CD1c-positive myeloid dendritic cell (primary cell): ENCODE measurements at regions not wholly inside any gene's neighbourhood (a gene's known extent, or its start where the extent isn't known, plus 50 kb on each side); places are given as distances from the start of the nearest gene placed in this dataset.

Source experiments
- DNase-seq: peaks from one replicate; pipeline ENCODE4 v3.0.0-alpha.2; 2016; ENCODE audit errors: extremely low spot score

DNA sequence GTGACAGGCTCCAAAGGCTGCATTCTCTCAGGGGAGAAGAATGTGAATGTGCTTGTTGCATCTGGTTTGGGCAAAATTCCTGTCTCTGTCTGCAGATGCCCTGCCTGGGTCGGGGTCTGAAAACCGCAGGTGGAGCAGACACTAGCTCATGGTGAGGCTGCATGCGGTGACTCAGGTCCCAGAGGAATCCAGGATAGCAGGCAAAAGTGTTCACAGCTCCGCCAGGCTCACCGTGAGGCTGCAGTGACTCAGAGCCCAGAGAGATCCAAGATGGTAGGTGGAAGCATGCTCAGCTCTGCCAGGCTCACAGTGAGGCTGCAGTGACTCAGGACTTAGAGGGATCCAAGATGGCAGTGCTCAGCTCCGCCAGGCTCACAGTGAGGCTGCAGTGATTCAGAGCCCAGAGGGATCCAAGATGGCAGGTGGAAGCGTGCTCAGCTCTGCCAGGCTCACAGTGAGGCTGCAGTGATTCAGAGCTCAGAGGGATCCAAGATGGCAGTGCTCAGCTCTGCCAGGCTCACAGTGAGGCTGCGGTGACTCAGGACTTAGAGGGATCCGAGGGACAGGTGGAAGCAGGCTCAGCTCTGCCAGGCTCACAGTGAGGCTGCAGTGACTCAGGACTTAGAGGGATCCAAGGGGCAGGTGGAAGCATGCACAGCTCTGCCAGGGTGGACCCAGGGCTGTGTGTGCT, 200.5 kb downstream of the ACKR3 start:
- no peak for DNase-seq

DNA sequence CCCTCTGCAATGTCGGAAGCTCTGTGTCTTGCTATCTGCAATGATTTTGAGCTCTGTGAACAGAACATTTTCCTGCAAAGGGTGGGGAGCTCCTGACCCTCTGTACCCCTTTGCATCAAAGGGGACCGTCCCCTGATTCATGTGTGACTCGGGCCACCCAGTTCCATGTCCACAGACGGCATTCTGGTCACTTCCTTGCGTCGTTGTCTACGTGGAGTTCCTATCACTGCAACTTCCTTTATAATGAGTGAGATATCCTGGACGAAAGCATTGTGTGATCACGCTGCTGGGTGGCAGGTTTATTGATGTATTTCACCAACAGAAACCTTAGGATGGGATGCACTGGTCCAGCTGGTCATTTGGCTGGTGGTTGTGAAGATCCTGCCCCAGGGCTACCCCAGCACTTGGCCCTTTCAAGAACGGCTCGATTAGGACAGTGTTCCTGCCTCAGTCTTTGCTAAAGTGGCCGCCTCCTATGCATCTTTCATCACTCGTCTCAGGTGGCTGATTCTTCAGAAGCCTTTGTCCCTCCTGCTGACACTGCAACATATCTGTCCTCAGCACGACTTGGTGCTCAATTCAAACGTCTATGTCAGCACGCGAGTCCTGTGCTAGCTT, 202.7 kb downstream of the ACKR3 start:
- DNase-seq: no peak

DNA sequence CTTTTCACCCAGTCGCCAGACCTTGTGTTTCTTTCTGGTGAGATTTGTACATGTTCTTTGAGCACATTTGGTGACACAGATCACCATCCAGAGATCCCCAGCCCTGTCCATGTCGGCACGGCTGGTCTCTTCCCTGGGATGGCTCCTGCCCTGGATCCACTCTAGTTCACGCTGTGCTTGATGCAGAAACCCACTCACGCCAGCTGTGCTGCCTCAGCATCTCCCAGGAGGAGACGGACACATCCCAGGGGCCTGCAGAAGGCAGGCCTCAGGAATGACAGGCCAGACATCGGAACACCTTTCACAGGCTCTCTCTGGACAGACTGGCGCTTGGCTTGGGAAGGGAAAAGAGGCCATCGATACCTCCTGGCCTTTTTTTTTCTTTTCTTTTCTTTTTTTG, 203.6 kb downstream of the ACKR3 start:
- DNase-seq: no peak

DNA sequence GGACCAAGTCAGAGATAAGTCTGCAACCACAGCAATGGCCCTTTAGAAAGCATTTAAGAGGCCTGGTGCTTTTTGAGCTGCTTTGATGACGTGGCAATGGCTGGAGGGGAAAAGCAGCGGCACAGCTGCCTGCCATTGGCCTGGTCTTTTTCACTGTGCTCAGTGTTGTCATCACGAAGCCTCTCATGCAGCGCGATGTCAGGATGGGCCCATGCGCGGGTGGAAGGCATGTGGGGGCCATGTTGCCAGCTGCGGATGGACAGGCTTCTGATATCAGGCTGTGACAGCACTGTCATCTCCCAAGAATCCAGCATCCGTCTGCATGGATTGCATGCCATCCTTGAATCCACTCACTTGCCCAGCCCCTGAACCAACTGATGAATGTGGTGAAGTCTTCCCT, 204.5 kb downstream of the ACKR3 start:
- DNase-seq: no peak

DNA sequence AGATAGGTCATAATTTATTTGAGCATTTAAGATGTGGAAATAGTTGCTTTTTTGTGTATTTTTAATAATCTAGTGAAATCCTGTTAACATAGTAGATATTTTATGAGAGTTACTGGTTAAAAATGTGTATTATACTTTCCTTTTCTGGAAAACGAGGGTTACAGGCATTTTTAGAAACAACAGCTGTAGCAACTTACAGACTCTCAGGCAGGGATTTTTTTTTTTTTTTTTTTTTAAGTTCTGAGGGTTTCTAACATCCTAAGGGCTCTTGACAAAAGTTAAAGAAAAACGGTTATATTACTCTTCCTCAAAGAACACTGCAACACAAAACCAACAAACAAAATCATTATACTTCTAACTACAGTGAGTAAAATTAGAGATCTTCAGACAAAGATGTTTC, 205.9 kb downstream of the ACKR3 start:
- DNase-seq: no peak

DNA sequence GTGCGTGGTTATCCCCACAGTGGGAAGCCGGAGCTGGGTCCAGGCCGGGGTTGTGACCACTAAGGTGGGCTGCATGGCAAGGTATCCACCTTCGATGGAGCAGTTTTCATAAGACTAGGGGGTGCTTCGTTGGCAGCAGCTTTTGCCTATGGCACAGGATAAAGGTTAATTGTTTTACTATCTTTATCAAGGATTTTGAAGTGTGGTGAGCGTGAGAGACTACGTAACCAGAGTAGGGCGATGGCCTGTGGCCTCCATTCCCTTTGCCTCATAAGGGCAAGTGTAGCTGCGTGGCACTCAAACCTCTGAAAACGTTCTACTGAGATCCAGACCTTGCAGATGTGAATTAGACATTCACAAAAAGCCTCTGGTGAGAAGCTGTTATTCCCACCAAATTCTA, 206.6 kb downstream of the ACKR3 start:
- DNase-seq: no peak

DNA sequence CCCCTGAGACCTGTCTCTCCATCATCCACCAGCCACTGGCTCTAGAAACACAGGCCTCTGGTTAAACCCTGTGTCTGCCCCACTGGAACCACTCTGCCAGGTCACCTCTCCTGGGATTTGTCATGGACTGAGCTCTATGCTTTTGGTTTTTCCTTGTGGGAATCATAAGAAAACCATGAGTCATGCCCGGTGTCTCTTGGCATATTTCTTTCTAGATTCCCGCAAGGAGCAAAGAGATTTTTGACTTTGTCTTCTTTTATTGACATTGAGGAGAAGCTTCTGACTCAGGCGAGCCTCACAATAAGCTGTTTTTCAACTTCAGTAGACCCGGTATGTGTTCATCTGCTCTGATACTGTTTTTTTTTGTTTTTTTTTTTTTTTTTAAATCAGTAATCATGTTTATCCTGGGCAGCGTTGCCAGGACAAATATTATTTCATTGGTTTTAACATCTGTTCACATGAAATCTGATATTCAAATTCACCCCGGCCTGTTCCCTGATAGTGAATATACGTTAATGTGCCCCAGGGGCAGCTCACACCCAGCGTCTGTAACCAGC, 207.1 kb downstream of the ACKR3 start:
- DNase-seq: no peak

DNA sequence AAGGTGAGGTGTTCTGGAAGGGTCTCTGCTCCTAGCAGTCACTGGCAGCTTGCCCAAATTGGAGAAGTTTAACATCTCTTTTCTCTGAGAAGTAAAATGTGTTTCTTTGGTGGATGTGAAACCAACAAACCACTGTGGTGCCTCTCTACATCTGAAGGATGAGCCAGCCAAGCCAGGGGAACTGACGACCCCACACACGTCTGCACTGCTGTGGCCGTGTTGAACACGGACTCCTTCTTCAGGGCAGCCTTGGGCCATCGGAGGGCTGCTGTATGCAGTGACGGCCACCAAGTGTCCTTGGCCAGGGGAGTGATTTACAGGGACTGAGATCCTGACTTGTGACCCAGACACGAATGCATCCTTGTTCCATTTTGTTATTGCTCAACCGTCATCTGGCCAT, 207.8 kb downstream of the ACKR3 start:
- DNase-seq: peak; percentile 12

DNA sequence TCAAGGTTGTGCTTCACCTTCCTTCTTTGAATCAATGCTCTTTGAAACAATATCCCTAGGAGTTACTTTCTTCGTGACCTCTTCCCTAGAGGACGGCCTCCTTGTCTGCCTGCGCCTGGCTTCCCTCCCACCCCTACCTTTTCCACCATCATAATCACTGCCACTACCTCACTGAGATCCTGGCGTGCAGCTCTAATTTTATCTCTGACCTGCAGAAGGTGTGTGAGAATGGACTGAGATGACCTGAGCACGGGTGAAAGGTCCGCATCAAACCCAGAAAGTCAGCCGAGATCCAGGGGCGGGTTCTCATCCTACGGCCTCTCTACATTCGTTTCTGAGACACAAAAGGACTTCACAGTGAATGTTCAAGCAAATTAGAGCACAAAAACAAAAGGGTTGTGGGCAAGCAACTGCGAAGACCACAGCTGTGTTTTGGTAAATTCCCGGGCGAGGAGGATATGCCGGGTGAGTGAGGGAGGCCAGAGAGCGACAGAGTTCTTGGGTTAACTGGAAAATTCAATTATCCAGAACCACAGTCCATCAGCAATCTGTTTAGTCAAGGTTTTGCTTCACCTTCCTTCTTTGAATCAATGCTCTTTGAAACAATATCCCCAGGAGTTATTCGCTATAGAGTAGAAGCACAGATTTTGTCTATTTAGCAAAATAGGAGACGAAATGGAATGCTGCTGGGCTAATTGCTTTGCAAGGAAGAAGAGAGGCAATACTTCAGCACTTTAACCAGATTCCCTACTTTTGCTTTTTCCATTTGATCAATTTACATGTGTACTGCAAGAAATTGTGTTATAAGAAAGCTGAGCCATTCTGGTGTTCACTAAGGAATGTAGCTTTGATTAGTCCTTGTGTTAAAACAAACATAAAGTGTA, 212.6 kb downstream of the ACKR3 start:
- no peak for DNase-seq

DNA sequence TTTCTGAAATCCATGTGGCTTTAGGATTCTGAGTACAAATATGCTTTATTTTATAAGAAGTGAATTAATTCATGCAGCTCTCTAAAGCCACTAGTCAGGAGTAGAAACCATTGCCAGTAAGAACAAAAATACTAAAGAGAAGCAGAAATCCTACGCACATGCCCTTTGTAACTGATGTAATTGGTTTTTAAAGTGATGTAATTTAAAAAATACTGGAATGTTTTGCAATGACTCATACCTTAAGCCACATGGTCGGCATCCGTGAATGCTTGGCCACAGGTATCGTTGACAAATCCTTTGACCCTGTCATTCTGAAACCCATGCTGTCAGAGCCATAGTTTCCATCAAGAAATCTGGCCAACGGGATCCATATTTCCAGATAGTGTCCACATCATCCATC, 213.3 kb downstream of the ACKR3 start:
- no peak for DNase-seq

DNA sequence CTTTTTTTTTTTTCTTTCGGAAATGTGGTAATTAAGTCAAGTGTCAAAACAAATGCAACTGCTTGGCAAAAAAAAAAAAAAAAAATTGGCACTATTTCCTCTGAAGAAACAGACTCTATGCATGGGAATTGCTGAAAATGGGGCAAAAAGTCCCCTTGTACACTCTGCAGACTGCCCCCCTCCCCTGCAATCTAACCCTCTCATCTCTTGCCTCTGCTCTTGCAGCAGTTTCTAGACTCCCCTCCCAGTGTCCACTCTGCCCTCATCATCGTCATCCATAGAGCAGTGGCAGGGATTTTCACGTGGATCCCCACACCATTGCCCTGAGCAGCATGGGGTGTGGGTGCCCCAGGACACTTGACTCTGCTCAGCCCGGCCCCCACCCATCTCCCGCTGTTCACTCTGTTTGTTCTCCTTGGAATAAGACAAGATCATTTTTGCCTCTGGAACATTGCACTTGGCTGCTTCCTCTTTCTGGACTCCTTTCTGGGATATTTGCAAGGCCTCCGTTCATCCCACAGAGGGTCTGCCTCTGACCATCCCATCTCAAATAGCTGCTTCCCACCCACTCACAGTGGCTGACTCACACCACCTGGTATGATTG, 213.9 kb downstream of the ACKR3 start:
- DNase-seq: no peak

DNA sequence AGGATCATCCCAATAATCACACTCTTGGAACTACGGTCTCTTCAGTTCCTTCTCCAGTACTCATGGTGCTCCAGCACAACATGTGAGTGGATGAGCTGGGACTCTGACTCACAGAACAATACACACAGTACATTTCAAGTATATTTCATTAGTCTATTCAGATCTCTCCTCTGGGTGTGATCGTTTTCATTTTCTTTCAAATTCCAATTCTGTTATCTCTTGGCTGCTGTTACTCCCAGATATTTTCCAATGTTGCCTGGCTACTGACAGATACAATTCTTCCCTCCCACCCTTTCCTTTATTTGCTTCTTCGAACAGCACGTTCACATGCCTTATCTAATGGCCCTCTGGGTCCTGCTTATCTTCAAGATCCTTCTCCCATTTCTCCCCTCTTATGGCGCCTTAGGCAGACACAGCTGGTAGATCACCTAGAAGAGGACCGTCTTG, 216.0 kb downstream of the ACKR3 start:
- DNase-seq: no peak

DNA sequence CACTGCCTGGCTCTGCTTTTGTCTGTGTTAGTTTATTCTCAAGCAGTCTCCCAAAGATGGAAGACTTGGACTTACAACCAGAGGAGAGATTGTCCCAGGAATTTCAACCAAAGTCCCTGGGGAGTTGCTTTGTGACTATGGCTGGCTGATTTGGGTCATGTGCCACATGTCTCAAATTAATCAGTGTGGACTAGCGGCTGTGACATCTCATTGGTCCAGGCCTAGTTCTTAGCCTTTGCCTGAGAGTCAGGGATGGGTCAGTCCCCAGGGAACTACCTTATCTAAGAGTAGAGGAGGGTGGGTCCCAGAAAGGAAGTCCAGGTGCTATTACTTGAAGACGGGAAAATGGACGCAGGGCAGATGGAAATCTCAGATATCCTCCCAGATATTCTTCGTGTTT, 217.1 kb downstream of the ACKR3 start:
- no peak for DNase-seq

DNA sequence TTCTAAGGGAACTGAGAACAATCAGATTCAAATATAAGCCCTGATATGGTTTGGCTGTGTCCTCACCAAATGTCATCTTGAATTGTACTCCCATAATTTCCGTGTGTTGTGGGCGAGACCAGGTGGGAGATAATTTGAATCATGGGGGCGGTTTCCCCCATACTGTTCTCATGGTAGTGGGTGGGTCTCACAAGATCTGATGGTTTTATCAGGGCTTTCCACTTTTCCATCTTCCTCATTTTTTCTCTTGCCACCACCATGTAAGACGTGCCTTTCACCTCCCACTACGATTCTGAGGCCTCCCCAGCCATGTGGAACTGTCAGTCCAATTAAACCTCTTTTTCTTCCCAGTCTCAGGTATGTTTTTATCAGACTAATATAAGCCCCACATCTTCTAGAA, 217.8 kb downstream of the ACKR3 start:
- peak; percentile 43 for DNase-seq

DNA sequence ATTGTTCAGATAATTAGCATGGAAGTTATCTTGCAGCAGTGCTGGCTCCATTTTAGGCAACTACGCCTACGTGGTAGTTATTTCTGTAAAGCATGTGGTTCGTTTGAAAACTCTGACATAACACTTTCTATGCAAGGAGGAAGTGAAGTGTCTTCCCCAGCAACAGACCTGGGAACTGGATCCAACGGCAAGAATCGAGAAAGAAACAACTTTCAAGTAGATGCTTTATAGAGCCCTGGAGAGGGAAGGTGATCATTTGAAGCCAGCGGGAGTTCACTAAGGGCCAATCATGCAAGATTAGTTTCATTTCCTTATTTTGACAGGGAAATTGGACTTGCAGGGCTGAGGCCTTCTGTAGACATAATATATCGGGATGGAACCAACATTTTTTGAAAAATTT, 218.3 kb downstream of the ACKR3 start:
- DNase-seq: peak; percentile 94

DNA sequence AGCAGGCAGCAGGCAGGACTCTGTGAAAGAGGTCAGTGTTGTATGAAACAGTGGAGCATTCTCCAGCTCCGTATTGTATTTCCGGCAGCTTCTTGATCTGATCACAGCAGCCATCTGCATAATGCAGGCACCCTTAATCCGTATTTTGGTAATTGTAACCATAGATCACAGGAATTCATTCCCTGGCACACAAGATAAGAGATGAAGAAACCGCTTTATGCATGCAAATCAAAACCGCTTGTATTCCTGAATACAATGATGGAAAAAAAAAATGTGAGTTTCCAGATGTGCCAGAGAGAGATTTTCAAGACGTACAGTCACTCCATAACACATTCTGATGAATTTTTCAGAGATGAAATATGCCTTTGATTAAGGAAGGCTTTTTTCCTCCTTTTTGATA, 221.3 kb downstream of the ACKR3 start:
- DNase-seq: no peak

DNA sequence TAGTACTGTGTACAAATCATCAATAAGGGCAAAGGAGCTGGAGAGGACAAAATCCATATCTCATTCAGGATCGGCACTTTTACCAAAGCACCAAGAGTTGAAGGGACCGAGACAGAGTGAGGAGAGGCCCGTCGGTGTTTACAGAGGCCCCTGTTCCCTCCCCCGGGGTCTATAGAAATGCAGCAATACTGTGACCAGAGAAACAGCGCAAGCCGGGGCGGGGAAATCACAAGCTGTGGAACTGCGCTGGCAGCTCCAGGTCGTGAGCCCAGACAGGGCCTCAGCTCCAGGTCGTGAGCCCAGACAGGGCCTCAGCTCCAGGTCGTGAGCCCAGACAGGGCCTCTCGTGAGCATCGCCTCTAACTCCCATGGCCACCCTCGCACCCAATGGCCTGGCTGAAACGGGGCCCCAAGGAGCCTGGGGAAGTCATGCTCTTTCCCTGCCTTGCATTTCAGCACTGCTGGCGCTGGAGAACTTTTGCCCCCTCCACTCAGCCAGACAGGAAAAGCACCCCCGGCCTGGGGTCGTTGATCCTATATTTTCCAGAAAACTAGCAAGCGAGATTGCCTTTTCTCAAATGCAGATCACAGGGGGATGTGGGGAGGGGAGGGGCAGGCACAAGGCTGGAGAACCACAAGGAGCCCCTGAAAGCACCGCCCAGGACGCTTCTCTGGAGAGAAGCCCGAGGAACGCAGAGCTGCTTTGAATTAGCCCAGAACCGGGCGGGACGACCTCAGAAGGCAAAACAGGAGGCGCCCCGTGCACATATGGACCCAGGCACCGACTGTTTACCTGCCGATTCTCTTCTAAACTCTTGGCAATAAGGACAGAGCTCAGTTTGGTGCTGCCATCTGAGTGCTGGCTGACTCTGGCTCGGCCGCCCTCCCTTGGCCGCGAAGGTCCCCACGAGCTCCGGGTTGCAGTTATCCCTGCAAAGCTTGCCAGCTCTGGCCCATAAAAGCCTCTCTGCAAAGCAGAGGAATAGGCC, 223.7 kb downstream of the ACKR3 start:
- no peak for DNase-seq

DNA sequence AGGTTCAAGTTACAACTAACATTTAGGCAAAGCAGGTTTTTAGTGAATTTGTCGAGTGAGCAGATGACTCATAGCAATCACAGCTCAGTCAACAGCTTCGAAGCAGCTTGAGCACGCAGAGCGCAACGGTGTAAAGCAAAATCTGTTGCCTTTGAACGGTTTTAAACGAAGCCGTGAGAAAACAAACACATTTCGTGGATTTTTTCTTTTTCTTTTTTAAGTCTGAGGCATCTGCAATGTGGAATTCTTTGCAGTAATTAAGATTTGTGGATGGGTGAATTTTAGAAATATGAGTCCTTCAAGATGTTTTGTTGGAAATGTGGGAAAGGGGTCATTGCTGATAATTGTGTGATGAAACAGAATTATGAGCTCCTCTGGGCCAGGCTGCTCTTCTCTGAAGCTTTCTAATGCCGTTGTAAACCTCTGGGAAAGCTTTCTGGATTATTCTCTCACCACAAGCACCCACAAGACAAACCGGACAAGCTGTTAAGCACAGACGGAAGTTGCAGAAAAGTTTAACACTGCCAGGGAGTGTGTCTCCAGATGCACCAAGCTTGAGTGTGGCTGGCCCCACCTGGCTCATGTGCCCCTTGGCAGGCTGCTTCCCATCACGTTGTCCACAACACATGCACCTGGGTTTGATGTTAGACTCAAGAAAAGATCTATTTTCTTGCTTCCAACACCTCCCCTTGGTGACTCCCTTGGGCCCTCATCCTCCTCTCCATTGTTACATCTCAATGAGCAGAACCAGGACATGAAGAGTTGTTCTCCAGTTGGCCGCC, 224.7 kb downstream of the ACKR3 start:
- no peak for DNase-seq

DNA sequence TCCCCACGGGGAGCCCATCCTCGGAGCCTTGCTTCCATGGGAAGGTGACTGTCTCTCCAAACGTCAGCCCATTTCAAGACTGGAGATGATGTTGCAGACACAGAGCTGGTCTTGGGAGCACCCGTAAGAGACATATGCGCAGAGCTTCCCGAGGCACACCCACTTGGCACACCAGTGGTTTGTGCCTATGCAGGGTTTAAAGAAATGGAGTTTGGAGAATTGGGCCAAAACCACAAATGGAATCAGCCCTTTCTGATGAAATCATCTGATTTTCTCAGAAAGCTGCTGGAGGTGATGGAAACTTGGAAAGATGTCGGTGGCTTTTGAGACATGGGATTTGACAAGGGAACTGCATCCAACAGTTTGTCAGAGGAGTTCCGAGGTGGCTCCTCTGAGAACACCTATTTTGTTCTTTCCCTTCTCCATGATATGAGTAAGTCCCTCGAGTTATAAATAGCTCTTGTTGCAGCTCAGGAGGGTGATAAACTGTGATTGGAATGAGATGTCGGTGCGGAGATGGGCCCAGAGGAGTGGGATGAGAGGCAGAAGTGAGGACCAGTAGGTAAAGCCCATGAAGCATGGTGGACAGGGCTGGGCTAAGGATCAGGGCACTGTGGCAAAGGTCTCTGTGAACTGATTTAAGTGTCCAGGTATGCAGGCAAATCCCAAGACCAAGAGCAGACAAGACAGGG, 225.7 kb downstream of the ACKR3 start:
- DNase-seq: no peak

DNA sequence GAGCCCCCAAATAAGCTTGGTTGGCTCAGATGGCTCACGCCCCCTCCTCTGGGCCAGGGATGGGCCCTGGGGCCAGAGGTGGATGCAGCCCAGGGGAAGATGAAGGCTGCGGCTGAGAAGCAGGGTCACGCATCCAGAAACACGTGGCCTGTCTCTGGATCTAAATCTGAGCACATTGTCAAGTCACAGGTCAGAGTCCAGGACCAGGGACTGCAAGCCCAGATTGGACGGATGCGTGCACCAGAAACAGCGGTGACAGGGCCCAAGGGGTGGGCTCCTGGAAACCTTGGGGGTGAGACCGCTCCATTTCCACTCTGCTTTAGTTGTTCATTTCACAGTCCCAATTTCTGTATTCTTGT, 226.2 kb downstream of the ACKR3 start:
- DNase-seq: no peak
